Activated CD8-positive, alpha-beta T cell treated with anti-CD3 and anti-CD28 coated beads for 36 hours (primary cell): ENCODE measurements at regions not wholly inside any gene's neighbourhood (a gene's known extent, or its start where the extent isn't known, plus 50 kb on each side); places are given as distances from the start of the nearest gene placed in this dataset.

Source experiments
- ATAC-seq: fragments of 200-7000 bp; cut with Tn5 transposase; one replicate; pipeline ENCODE4 v1.10.0; 2021; ENCODE audit warnings: mild to moderate bottlenecking, moderate library complexity
- CTCF ChIA-PET: fragments of 350-600 bp; sonication (Branson Sonifier 250); formaldehyde crosslinking; loops from one replicate; lab custom pipeline; 2021; ENCODE audit warnings: antibody characterized with exemption; lab: Charles Lee
- POLR2A ChIA-PET: fragments of 350-600 bp; sonication (Branson Sonifier 250); formaldehyde crosslinking; loops from one replicate; lab custom pipeline; 2021; ENCODE audit warnings: antibody characterized with exemption; lab: Charles Lee
- DNase-seq: peaks from one replicate; pipeline ENCODE4 v3.0.0-alpha.2; 2020
- H3K27ac Mint-ChIP-seq: one replicate; pipeline ENCODE4 v1.8.0; 2021; ENCODE audit warnings: mild to moderate bottlenecking, mixed read lengths
- H3K27me3 Mint-ChIP-seq: one replicate; pipeline ENCODE4 v1.8.0; 2021; ENCODE audit warnings: mixed read lengths
- H3K36me3 Mint-ChIP-seq: one replicate; pipeline ENCODE4 v1.8.0; 2021; ENCODE audit warnings: low read depth, mixed read lengths
- H3K4me1 Mint-ChIP-seq: one replicate; pipeline ENCODE4 v1.8.0; 2021; ENCODE audit warnings: low read depth, mixed read lengths
- H3K4me3 Mint-ChIP-seq: one replicate; pipeline ENCODE4 v1.8.0; 2021; ENCODE audit warnings: mild to moderate bottlenecking, moderate library complexity, mixed read lengths
- H3K9me3 Mint-ChIP-seq: one replicate; pipeline ENCODE4 v1.8.0; 2021; ENCODE audit warnings: mixed read lengths
- intact Hi-C: fragments of 100-400 bp; cut with micrococcal nuclease; formaldehyde crosslinking; loops from one replicate; pipeline ENCODE4 v1.10.0; 2022
- TF ChIP-seq, protein P1 (sequence below): fragments of 200-600 bp; IDR thresholded peaks from one replicate; pipeline ENCODE4 v1.8.0; 2022; ENCODE audit warnings: antibody characterized with exemption, mild to moderate bottlenecking

DNA sequence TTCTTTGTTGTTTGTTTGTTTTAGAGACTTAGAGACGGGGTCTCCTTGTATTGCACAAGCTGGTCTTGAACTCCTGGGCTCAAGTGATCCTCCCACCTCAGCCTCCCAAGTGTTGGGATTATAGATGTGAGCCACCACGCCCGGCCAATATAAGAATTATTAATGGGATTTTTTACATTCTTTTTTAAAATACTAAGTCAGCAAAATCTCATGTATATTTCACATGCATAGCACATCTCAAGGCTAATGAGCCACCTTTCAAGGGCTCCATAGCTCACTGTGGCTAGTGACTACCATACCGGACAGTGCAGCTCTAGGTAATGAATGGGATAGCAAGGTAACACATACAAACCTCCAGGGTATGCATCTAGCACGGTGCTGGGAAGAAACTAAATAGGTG, 361.4 kb downstream of the SAMD5 start:
- H3K4me1 Mint-ChIP-seq = no peaks in the 10 kb centered on the region
- no peak overlapping the region for H3K27ac Mint-ChIP-seq
- ATAC-seq (no peak), DNase-seq (no peak)
- TF ChIP-seq, protein P1, sequence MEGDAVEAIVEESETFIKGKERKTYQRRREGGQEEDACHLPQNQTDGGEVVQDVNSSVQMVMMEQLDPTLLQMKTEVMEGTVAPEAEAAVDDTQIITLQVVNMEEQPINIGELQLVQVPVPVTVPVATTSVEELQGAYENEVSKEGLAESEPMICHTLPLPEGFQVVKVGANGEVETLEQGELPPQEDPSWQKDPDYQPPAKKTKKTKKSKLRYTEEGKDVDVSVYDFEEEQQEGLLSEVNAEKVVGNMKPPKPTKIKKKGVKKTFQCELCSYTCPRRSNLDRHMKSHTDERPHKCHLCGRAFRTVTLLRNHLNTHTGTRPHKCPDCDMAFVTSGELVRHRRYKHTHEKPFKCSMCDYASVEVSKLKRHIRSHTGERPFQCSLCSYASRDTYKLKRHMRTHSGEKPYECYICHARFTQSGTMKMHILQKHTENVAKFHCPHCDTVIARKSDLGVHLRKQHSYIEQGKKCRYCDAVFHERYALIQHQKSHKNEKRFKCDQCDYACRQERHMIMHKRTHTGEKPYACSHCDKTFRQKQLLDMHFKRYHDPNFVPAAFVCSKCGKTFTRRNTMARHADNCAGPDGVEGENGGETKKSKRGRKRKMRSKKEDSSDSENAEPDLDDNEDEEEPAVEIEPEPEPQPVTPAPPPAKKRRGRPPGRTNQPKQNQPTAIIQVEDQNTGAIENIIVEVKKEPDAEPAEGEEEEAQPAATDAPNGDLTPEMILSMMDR = no peak
- peaks cover 2% of the 10 kb centered on the region for H3K27me3 Mint-ChIP-seq
- intact Hi-C loops = no loop called here
- ChIA-PET CTCF (no interaction called here), POLR2A (no interaction called here)
- no peak overlapping the region for H3K4me3 Mint-ChIP-seq
- H3K36me3 Mint-ChIP-seq = no peaks in the 10 kb centered on the region
- peaks cover 1% of the 10 kb centered on the region for H3K9me3 Mint-ChIP-seq

DNA sequence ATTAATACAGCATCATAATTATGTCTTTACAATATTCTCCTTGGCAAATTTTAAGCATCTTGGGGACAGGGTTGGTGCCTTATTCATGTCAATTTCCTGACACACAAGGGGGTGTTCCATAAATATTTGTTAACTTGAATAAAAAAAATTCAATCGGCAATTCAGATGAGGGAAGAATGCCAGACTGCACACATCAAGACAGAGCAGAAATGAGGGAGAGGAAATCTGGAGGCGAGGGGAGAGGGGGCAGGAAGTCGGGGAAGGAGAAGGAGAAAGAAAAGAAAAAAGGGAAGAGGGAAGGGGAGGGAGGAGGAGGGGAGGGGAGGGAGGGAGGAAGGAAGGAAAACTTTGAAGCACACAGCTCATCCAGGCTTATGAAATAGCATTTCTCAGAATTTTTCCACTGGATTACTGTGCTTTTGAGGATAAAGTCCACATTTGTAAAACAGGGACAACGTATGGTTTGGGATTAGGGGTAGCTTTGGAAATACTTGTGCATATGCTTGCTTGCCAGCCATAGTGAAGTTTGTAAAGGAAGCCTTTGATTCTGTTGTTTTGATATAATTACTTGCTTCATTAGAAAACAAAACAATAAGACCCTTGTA, 362.1 kb downstream of the SAMD5 start:
- intact Hi-C loops = no loop called here
- POLR2A ChIA-PET = no interaction called here
- TF ChIP-seq, protein P1 = no peak
- Mint-ChIP-seq H3K27ac (no peak overlapping the region), H3K4me1 (no peaks in the 10 kb centered on the region), H3K4me3 (no peak overlapping the region), H3K36me3 (no peaks in the 10 kb centered on the region), H3K27me3 (peaks cover 2% of the 10 kb centered on the region), H3K9me3 (peaks cover 1% of the 10 kb centered on the region)
- CTCF ChIA-PET = interaction anchor here (0.6 kb wide), 1 partner anchor 28 kb away, joined by 3 read pairs; no protein-coding TSS in a partner anchor
- ATAC-seq (no peak), DNase-seq (no peak)

DNA sequence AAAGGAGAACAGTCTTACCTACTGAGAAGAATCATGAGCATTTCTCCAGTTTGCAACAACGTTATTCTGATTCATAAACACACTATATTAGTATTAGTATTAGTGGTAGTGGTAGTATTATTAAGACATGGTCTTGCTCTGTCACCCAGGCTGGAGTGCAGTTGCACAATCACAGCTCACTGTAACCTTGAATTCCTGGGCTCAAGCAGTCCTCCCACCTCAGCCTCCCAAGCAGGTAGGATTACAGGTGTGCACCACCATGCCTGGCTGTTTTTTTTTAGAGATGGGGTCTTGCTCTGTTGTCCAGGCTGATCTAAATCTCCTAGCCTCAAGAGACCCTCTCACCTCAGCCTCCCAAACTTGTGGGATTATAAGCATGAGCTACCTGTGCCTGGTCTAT, 363.5 kb downstream of the SAMD5 start:
- peaks cover 1% of the 10 kb centered on the region for H3K9me3 Mint-ChIP-seq
- no peak overlapping the region for H3K4me3 Mint-ChIP-seq
- ChIA-PET CTCF (interaction anchor here (0.6 kb wide), 1 partner anchor 1485 kb away, joined by 3 read pairs; no protein-coding TSS in a partner anchor), POLR2A (no interaction called here)
- ATAC-seq (no peak), DNase-seq (no peak)
- TF ChIP-seq, protein P1 = no peak
- no peaks in the 10 kb centered on the region for H3K36me3 Mint-ChIP-seq
- no peaks in the 10 kb centered on the region for H3K4me1 Mint-ChIP-seq
- H3K27me3 Mint-ChIP-seq = peaks cover 2% of the 10 kb centered on the region
- intact Hi-C loops = no loop called here
- no peak overlapping the region for H3K27ac Mint-ChIP-seq

DNA sequence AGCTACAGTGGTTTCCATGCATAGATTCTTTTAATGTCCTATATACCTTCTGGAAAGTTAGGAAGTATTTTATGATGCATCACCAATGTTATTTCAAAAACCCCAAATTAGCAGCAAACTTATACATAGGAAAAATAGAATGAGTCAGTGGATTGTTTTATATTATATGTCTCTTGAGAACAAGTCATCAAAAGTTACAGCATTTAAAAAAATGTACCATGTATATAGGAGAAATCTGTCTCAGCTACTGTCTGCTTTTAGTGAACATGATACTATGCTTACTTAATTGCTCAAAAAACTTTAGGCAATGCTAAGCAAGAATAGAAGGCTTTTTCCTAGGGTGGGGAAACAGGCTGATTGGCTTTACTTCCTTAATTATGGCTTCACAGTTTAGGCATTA, 365.3 kb downstream of the SAMD5 start:
- intact Hi-C loops = no loop called here
- no peaks in the 10 kb centered on the region for H3K36me3 Mint-ChIP-seq
- no peaks in the 10 kb centered on the region for H3K4me1 Mint-ChIP-seq
- TF ChIP-seq, protein P1 = no peak
- H3K27me3 Mint-ChIP-seq = peaks cover 2% of the 10 kb centered on the region
- H3K4me3 Mint-ChIP-seq = no peak overlapping the region
- ChIA-PET POLR2A (no interaction called here), CTCF (no interaction called here)
- peaks cover 1% of the 10 kb centered on the region for H3K9me3 Mint-ChIP-seq
- ATAC-seq (no peak), DNase-seq (no peak)
- H3K27ac Mint-ChIP-seq = no peak overlapping the region

DNA sequence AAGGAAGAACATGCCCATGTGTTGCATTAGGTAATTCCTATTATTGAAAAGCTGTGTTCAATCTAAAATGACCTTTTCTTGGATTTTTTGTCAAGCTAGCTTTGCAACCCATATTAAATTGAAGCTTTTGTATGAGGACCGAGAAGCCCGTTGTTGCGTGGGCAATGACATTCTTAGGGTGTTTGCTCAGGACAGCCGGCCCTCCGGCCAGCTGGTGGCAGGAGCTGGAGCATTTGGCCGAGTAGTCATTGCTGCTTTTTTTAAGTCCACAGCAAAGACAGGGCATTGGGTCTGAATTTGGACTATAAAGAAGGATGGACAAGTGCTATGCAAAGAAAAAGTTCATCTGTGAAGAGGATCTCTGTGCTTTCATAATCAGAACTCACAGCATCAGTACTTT, 365.8 kb downstream of the SAMD5 start:
- H3K4me1 Mint-ChIP-seq = no peaks in the 10 kb centered on the region
- ChIA-PET POLR2A (no interaction called here), CTCF (interaction anchor here (0.6 kb wide), 1 partner anchor 430 kb away, joined by 3 read pairs; no protein-coding TSS in a partner anchor)
- ATAC-seq (no peak), DNase-seq (no peak)
- H3K9me3 Mint-ChIP-seq = peaks cover 1% of the 10 kb centered on the region
- no peak overlapping the region for H3K27ac Mint-ChIP-seq
- H3K36me3 Mint-ChIP-seq = no peaks in the 10 kb centered on the region
- H3K27me3 Mint-ChIP-seq = peaks cover 2% of the 10 kb centered on the region
- intact Hi-C loops = no loop called here
- no peak overlapping the region for H3K4me3 Mint-ChIP-seq
- TF ChIP-seq, protein P1 = no peak
